Progenitor cell of endocrine pancreas (in vitro differentiated cells): ENCODE measurements at regions not wholly inside any gene's neighbourhood (a gene's known extent, or its start where the extent isn't known, plus 50 kb on each side); places are given as distances from the start of the nearest gene placed in this dataset.

Source experiments
- DNase-seq: peaks from one replicate; pipeline ENCODE4 v3.0.0; 2021; ENCODE audit warnings: low spot score; ENCODE audit not compliant: unreplicated experiment
- H3K27ac Mint-ChIP-seq: 2 replicates; pipeline ENCODE4 v1.8.0; 2021; ENCODE audit warnings: mild to moderate bottlenecking, moderate library complexity, mixed read lengths
- H3K27me3 Mint-ChIP-seq: 2 replicates; pipeline ENCODE4 v1.8.0; 2021; ENCODE audit warnings: mixed read lengths
- H3K36me3 Mint-ChIP-seq: 2 replicates; pipeline ENCODE4 v1.8.0; 2022; ENCODE audit warnings: mixed read lengths; ENCODE audit not compliant: insufficient read depth
- H3K4me1 Mint-ChIP-seq: 2 replicates; pipeline ENCODE4 v1.8.0; 2021; ENCODE audit warnings: low read depth, mixed read lengths
- H3K4me3 Mint-ChIP-seq: 2 replicates; pipeline ENCODE4 v1.8.0; 2021; ENCODE audit warnings: low read depth, mild to moderate bottlenecking, moderate library complexity, mixed read lengths
- H3K9me3 Mint-ChIP-seq: 2 replicates; pipeline ENCODE4 v1.8.0; 2021; ENCODE audit warnings: low read depth, mixed read lengths
- TF ChIP-seq, protein P1 (sequence below): fragments of 200-600 bp; sonication (generic); IDR thresholded peaks from one replicate; pipeline ENCODE4 v1.5.0; 2021; ENCODE audit warnings: antibody characterized with exemption, mild to moderate bottlenecking; ENCODE audit not compliant: unreplicated experiment

DNA sequence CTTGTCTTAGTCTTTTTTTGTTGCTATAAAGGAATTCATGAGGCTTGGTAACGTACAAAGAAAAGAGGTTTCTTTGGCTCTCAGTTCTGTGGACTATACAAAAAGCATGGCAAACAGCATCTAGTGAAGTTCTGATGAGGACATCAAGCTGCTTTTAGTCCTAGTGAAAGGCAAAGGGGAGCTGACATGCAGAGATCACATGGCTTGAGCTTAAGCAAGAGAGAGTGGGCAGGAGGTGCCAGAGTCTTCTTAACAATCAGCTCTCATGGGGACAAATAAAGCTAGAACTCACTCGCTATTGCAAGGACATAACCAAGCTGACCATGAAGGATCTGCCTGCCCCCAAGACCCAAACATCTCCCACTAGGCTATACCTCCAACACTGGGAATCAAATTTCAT is 1063.1 kb downstream of the PCDH7 start:
- TF ChIP-seq, protein P1, sequence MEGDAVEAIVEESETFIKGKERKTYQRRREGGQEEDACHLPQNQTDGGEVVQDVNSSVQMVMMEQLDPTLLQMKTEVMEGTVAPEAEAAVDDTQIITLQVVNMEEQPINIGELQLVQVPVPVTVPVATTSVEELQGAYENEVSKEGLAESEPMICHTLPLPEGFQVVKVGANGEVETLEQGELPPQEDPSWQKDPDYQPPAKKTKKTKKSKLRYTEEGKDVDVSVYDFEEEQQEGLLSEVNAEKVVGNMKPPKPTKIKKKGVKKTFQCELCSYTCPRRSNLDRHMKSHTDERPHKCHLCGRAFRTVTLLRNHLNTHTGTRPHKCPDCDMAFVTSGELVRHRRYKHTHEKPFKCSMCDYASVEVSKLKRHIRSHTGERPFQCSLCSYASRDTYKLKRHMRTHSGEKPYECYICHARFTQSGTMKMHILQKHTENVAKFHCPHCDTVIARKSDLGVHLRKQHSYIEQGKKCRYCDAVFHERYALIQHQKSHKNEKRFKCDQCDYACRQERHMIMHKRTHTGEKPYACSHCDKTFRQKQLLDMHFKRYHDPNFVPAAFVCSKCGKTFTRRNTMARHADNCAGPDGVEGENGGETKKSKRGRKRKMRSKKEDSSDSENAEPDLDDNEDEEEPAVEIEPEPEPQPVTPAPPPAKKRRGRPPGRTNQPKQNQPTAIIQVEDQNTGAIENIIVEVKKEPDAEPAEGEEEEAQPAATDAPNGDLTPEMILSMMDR = no peak
- no peak overlapping the region for H3K4me3 Mint-ChIP-seq
- no peak overlapping the region for H3K27ac Mint-ChIP-seq
- H3K9me3 Mint-ChIP-seq = peaks cover 3% of the 10 kb centered on the region
- H3K36me3 Mint-ChIP-seq = no peaks in the 10 kb centered on the region
- DNase-seq = no peak
- no peaks in the 10 kb centered on the region for H3K4me1 Mint-ChIP-seq
- H3K27me3 Mint-ChIP-seq = no peaks in the 10 kb centered on the region

DNA sequence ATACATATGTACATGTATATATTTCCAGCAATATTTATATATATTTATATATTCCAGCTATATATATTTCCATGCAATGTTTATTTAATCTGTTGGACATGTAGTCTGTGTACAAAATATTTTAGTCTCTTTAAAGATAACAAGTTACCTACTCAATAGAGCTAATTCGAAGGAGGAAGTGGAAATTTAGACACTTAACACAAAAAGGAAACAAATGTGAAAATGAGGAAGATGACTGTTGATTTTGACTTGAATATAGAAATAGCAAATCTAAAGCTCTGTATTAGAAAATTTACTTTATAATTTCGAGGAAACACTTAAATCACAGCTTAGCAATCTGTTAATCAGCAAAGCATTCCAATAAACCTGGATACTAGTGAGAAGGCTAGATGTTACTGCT is 1064.4 kb downstream of the PCDH7 start:
- H3K27ac Mint-ChIP-seq = no peak overlapping the region
- H3K36me3 Mint-ChIP-seq = no peaks in the 10 kb centered on the region
- no peak overlapping the region for H3K4me3 Mint-ChIP-seq
- H3K27me3 Mint-ChIP-seq = no peaks in the 10 kb centered on the region
- H3K4me1 Mint-ChIP-seq = no peaks in the 10 kb centered on the region
- no peak for DNase-seq
- peaks cover 3% of the 10 kb centered on the region for H3K9me3 Mint-ChIP-seq
- TF ChIP-seq, protein P1 = no peak

DNA sequence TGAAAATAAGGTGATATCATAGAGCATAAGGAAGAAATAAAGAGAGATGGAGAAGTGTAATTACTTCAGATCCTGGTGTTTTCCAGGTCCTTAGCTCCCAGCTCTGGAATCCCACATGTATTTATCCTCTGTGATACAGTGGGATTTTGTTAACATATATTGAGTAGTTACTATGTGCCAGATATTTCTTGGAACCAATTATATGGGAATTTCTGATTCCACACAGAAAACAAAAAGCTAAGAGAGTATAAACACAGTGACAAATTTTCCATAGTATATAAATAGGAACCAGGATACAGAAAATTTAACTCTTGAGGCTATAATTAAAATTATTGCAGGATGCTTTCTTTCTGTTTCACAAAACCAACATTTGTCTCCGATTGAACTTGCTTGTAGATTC is 1067.5 kb downstream of the PCDH7 start:
- no peaks in the 10 kb centered on the region for H3K4me1 Mint-ChIP-seq
- no peak for DNase-seq
- no peaks in the 10 kb centered on the region for H3K36me3 Mint-ChIP-seq
- H3K27ac Mint-ChIP-seq = no peak overlapping the region
- TF ChIP-seq, protein P1 = no peak
- no peak overlapping the region for H3K4me3 Mint-ChIP-seq
- no peaks in the 10 kb centered on the region for H3K27me3 Mint-ChIP-seq
- peaks cover 2% of the 10 kb centered on the region for H3K9me3 Mint-ChIP-seq

DNA sequence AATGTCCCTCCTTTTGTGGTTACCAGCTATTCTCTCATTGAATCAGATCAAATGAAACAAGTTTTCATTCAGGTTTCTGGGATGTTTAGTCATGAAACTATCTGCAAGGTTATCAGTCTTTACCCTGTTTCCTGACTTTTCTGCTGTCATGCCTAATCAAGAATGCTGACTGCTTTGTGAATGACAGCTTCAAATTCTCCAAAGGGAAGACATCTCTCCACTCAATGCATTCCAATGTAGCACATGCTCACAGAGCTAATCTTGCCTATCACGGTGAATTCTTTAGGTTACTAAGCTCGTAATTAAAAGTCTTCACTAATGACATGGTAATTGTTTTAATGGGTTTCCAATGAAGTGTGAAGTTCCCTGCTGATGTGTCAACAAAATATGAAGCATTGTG is 1068.5 kb downstream of the PCDH7 start:
- Mint-ChIP-seq H3K27me3 (no peaks in the 10 kb centered on the region), H3K4me1 (no peaks in the 10 kb centered on the region), H3K4me3 (no peak overlapping the region), H3K9me3 (no peaks in the 10 kb centered on the region), H3K27ac (no peak overlapping the region), H3K36me3 (no peaks in the 10 kb centered on the region)
- TF ChIP-seq, protein P1 = no peak
- no peak for DNase-seq

DNA sequence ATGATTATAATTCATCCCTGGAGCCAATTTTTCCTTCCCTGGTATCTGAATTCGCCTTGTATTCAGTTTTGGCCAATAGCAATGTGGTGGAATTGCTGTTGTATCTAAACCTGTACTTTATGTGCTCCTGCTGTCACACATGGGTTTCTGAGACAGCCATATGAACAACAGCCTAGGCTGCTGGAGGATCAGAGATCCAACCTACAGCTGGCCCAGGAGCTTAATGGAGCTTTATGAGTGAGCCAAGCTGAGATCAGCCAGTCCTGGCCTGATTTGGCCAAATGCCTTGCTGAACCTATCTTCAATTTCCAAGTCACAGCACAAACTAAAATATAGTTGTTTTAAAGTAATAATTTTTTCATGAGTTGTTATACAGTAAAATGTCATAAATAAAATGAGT is 1071.5 kb downstream of the PCDH7 start:
- no peak overlapping the region for H3K4me3 Mint-ChIP-seq
- peaks cover 13% of the 10 kb centered on the region for H3K9me3 Mint-ChIP-seq
- no peaks in the 10 kb centered on the region for H3K4me1 Mint-ChIP-seq
- no peak for DNase-seq
- no peaks in the 10 kb centered on the region for H3K27me3 Mint-ChIP-seq
- TF ChIP-seq, protein P1 = no peak
- H3K36me3 Mint-ChIP-seq = no peaks in the 10 kb centered on the region
- no peak overlapping the region for H3K27ac Mint-ChIP-seq
